SK-N-SH treated with all-trans-retinoic acid at 6 μM for 48 hours (cell line): ENCODE measurements at regions not wholly inside any gene's neighbourhood (a gene's known extent, or its start where the extent isn't known, plus 50 kb on each side); places are given as distances from the start of the nearest gene placed in this dataset.

ENCODE experiments used
- ATAC-seq: fragments of 200-7000 bp; cut with Tn5 transposase; 3 replicates; pipeline ENCODE4 v1.9.1; 2020; ENCODE audit warnings: mild to moderate bottlenecking, moderate library complexity
- BACH2 ChIP-seq: fragments of 250-450 bp; sonication (Bioruptor Pico); IDR thresholded peaks from 2 replicates; pipeline ENCODE4 v1.9.0; 2021; ENCODE audit warnings: mild to moderate bottlenecking, borderline replicate concordance
- CSDC2 ChIP-seq: fragments of 250-450 bp; sonication (Bioruptor Pico); IDR thresholded peaks from 2 replicates; pipeline ENCODE4 v1.5.0; 2020; ENCODE audit warnings: mild to moderate bottlenecking, moderate library complexity
- ESRRG ChIP-seq: fragments of 250-450 bp; sonication (Bioruptor Pico); IDR thresholded peaks from 2 replicates; pipeline ENCODE4 v1.6.1; 2021; ENCODE audit warnings: mild to moderate bottlenecking
- GLIS3 ChIP-seq: fragments of 250-450 bp; sonication (Bioruptor Pico); IDR thresholded peaks from 2 replicates; pipeline ENCODE4 v1.5.0; 2020; ENCODE audit warnings: mild to moderate bottlenecking, moderate library complexity
- ISL1 ChIP-seq: fragments of 250-450 bp; sonication (Bioruptor Pico); IDR thresholded peaks from 2 replicates; pipeline ENCODE4 v2.1.2; 2022; ENCODE audit warnings: mild to moderate bottlenecking, moderate library complexity
- PATZ1 ChIP-seq: fragments of 250-450 bp; sonication (Bioruptor Pico); IDR thresholded peaks from 2 replicates; pipeline ENCODE4 v1.8.0; 2020; ENCODE audit warnings: mild to moderate bottlenecking, moderate library complexity, borderline replicate concordance
- PPARA ChIP-seq: fragments of 250-450 bp; sonication (Bioruptor Pico); IDR thresholded peaks from 2 replicates; pipeline ENCODE4 v1.5.0; 2020; ENCODE audit warnings: mild to moderate bottlenecking, borderline replicate concordance
- RARB ChIP-seq: fragments of 250-450 bp; sonication (Bioruptor Pico); IDR thresholded peaks from 2 replicates; pipeline ENCODE4 v1.8.0; 2021; ENCODE audit warnings: mild to moderate bottlenecking, moderate library complexity
- SNAI2 ChIP-seq: fragments of 250-450 bp; sonication (Bioruptor Pico); IDR thresholded peaks from 2 replicates; pipeline ENCODE4 v1.5.0; 2020; ENCODE audit warnings: mild to moderate bottlenecking, moderate library complexity
- TCF4 ChIP-seq: fragments of 250-450 bp; sonication (Bioruptor Pico); IDR thresholded peaks from 2 replicates; pipeline ENCODE4 v1.8.0; 2021; ENCODE audit warnings: mild to moderate bottlenecking, moderate library complexity, borderline replicate concordance
- TOX ChIP-seq: fragments of 250-450 bp; sonication (Bioruptor Pico); IDR thresholded peaks from 2 replicates; pipeline ENCODE4 v1.8.0; 2021; ENCODE audit warnings: mild to moderate bottlenecking, moderate library complexity, borderline replicate concordance
- TSHZ2 ChIP-seq: fragments of 250-450 bp; sonication (Bioruptor Pico); IDR thresholded peaks from 2 replicates; pipeline ENCODE4 v1.5.0; 2020; ENCODE audit warnings: mild to moderate bottlenecking, moderate library complexity
- ZNF565 ChIP-seq: fragments of 450-650 bp; formaldehyde crosslinking; conservative IDR thresholded peaks from 2 replicates; pipeline ENCODE4 v1.5.0; 2020; ENCODE audit warnings: low read depth, mild to moderate bottlenecking, moderate library complexity
- ZNF8 ChIP-seq: fragments of 450-650 bp; formaldehyde crosslinking; IDR thresholded peaks from 2 replicates; pipeline ENCODE4 v1.5.0; 2020; ENCODE audit warnings: mild to moderate bottlenecking, moderate library complexity
- TF ChIP-seq, protein P1 (sequence below): fragments of 250-450 bp; sonication (Bioruptor Pico); IDR thresholded peaks from 2 replicates; pipeline ENCODE4 v1.5.1; 2020; ENCODE audit warnings: low read depth, mild to moderate bottlenecking, moderate library complexity
- TF ChIP-seq, protein P2 (sequence below): fragments of 250-450 bp; sonication (Bioruptor Pico); IDR thresholded peaks from 2 replicates; pipeline ENCODE4 v1.8.0; 2021; ENCODE audit warnings: low read depth, mild to moderate bottlenecking, moderate library complexity, borderline replicate concordance
- TF ChIP-seq, protein P3 (sequence below): fragments of 250-450 bp; sonication (Bioruptor Pico); IDR thresholded peaks from 2 replicates; pipeline ENCODE4 v1.5.1; 2021; ENCODE audit warnings: mild to moderate bottlenecking, moderate library complexity

DNA sequence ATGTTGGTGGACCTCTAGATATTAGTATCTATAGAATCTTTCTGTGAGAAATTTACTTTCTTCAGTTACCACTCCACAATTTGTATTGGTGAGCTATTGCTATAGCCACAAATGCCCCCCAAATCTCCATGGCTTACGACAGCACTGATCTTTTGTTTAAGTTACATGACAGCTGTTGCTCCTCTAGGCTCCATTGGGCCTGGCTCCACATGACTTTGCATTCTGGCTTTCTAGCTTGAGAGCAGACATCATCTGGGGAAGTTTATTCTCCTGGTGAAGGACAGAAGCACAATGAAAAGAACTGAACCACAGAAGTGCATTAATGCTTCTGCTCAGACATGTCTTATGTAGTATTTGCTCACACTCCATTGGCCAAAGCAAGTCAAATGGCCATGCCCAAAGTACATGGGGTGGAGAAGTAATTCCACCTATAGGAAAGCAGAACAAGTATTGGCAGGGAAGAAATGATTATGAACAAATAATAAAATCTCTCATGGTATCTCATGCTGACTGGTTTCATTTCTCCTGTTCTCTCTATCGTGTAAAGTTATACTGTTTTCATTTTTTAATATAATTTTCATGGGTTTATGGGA is 126.6 kb upstream of the FAM9C start:
- ATAC-seq = no peak
- TF ChIP-seq ZNF565 (CRISPR knock-in tag) (no peak), PATZ1 (CRISPR knock-in tag) (no peak)
- TF ChIP-seq, all 23 proteins: peak for 0

DNA sequence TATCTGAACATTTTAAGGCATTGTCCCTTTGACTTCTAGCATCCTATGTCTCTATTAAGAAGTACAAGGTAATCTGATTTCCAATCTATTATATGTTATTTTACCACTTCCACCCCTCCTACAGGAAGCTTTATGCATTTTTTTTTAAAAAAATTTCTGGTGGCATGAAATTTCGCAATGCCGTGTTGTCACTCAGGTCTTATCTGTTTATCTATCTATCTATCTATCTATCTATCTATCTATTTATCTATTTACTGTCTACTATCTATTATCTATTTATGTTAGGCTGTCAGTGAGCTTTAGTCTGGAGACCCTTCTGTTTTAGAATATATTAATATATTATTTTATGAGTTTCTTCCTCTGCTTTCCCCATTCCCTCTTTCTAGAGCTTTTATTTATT is 125.3 kb upstream of the FAM9C start:
- ATAC-seq = no peak
- no peak for TF ChIP-seq RARB
- no peak for TF ChIP-seq PPARA (CRISPR knock-in tag)
- TF ChIP-seq, protein P1, sequence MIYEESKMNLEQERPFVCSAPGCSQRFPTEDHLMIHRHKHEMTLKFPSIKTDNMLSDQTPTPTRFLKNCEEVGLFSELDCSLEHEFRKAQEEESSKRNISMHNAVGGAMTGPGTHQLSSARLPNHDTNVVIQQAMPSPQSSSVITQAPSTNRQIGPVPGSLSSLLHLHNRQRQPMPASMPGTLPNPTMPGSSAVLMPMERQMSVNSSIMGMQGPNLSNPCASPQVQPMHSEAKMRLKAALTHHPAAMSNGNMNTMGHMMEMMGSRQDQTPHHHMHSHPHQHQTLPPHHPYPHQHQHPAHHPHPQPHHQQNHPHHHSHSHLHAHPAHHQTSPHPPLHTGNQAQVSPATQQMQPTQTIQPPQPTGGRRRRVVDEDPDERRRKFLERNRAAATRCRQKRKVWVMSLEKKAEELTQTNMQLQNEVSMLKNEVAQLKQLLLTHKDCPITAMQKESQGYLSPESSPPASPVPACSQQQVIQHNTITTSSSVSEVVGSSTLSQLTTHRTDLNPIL (CRISPR knock-in tag) = no peak
- no peak for TF ChIP-seq GLIS3

DNA sequence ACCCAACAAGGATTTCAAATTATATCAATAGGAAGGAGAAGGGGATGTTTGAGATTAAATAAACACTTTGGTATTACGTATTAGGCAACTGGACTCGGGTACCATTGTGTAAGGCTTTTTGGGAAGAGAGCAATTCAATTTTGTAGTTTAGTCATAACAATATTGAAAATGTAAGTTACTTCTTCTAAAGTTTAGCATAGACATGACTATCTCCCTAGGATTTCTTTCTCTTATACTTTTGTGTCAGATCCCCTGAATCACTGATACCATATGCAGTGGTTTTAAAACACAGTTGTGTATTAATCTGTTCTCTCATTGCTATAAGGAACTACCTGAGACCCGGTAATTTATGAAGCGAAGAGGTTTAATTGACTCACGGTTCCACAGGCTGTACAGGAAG is 123.8 kb upstream of the FAM9C start:
- TF ChIP-seq ISL1 (CRISPR knock-in tag) (no peak), TCF4 (CRISPR knock-in tag) (no peak), ESRRG (CRISPR knock-in tag) (no peak), ZNF8 (CRISPR knock-in tag) (no peak), RARB (no peak), TOX (CRISPR knock-in tag) (no peak), BACH2 (no peak), SNAI2 (no peak), PPARA (CRISPR knock-in tag) (no peak), CSDC2 (no peak), ZNF565 (CRISPR knock-in tag) (no peak), TSHZ2 (no peak), GLIS3 (no peak)
- TF ChIP-seq, protein P1 (CRISPR knock-in tag) = no peak
- TF ChIP-seq, protein P2, sequence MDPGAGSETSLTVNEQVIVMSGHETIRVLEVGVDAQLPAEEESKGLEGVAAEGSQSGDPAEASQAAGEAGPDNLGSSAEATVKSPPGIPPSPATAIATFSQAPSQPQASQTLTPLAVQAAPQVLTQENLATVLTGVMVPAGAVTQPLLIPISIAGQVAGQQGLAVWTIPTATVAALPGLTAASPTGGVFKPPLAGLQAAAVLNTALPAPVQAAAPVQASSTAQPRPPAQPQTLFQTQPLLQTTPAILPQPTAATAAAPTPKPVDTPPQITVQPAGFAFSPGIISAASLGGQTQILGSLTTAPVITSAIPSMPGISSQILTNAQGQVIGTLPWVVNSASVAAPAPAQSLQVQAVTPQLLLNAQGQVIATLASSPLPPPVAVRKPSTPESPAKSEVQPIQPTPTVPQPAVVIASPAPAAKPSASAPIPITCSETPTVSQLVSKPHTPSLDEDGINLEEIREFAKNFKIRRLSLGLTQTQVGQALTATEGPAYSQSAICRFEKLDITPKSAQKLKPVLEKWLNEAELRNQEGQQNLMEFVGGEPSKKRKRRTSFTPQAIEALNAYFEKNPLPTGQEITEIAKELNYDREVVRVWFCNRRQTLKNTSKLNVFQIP = no peak
- TF ChIP-seq, protein P3, sequence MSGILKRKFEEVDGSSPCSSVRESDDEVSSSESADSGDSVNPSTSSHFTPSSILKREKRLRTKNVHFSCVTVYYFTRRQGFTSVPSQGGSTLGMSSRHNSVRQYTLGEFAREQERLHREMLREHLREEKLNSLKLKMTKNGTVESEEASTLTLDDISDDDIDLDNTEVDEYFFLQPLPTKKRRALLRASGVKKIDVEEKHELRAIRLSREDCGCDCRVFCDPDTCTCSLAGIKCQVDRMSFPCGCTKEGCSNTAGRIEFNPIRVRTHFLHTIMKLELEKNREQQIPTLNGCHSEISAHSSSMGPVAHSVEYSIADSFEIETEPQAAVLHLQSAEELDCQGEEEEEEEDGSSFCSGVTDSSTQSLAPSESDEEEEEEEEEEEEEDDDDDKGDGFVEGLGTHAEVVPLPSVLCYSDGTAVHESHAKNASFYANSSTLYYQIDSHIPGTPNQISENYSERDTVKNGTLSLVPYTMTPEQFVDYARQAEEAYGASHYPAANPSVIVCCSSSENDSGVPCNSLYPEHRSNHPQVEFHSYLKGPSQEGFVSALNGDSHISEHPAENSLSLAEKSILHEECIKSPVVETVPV = no peak
- ATAC-seq = no peak
